ENCODE measurements at regions not wholly inside any gene's neighbourhood (a gene's known extent, or its start where the extent isn't known, plus 50 kb on each side); places are given as distances from the start of the nearest gene placed in this dataset.
"Not testable (repeated sequence)": the region's sequence is repeated elsewhere in the genome, so short reads cannot be mapped to it uniquely, and the experiment has no call there.

DNA sequence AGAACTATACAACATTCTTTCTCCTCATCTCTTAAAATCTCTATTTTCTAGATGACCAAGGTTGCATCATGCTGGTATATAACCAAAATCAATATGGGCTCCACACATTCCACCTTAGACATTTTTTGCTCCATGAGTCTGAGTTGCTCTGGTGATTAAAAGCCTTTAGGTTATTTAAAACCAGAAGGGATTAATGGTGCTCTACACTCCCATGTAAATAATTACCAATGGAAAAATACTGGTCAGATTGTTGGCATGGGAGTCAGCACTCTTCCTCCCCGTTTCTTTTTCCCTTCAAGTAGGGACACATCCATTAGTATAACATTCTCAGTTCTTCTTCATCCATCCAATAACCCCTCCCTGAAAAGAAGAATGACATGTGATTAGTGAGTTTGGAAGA, 747.7 kb downstream of the PCDH17 start:
- DNase-seq: no peak

DNA sequence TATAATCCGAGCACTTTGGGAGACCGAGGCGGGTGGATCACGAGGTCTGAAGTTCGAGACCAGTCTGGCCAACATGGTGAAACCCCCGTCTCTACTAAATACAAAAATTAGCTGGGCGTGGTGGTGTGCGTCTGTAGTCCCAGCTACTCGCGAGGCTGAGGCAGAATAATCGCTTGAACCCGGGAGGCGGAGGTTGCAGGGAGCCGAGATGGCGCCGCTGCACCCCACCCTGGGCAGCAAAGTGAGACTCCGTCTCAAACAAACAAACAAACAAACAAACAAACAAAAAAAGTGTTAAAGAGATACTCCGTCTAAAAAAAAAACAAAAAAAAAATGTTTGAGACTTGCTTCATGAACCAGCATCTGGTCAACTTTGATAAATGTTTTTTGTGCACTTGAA, 753.8 kb downstream of the PCDH17 start:
- not testable (repeated sequence) for DNase-seq

DNA sequence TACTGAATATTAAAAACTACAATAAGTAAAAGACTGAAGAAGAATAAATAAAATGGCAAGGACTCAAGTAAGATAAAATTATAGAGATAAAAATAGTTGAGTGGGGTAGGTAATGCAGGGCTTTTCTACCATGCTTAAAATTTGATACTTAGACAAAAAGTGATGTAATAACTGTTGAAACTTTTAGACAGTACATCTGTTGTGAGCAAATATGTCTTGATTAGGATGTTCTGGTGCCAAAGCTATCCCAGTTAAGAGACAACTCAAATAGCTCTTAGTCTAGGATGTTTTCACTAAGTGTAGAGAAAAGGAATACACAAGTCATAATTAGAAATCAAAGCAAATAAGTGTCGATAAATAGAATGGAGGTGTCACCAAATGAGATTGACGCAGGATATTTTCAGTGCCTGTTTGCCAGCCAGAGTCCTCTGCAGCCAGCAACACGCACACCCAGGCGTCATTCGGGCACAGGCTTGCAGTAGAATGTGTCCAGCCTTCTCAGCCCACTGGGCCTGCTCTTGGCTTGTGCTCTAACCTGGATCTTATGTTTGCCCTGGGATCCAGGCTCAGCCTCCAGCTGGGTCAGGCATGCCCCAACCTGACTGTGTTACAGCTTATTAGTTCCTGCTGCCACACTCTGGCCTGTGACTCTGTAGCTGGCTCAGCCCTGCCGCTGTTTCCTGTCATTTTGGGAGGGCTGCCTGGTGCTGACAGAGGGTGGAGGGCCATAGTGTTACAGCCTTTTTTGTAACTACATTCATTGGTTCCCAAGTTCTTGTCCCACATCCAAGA, 766.2 kb downstream of the PCDH17 start:
- DNase-seq: no peak

GRCh38 chr13:58399263-58399662, 767.7 kb downstream of the PCDH17 start:
- no peak for DNase-seq

GRCh38 chr13:58406545-58406944, 775.0 kb downstream of the PCDH17 start:
- no peak for DNase-seq

- DNase-seq: no peak
Observed at GRCh38 chr13:58429917-58430316, 798.4 kb downstream of the PCDH17 start.

DNA sequence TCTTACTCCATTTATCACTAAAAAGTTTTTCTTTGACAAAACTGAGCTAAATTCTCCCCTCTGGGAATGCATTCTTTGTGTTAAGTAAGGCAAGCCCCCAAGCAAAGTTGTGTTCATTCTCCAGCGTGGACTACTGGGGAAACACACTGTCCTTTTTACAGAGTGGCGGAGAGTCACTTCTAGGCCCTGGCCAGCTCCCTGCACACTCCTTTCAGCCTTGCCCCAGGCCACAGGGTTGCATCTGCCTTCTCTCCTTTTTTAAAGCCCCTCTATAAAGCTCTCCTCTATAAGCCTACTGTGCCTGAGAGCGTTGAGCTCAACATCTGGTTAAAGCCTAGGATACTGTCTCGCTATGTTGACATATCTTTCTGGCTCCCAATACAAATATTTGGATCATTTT, 803.4 kb downstream of the PCDH17 start:
- DNase-seq: no peak

GRCh38 chr13:58437427-58437826, 805.9 kb downstream of the PCDH17 start:
- no peak for DNase-seq

DNA sequence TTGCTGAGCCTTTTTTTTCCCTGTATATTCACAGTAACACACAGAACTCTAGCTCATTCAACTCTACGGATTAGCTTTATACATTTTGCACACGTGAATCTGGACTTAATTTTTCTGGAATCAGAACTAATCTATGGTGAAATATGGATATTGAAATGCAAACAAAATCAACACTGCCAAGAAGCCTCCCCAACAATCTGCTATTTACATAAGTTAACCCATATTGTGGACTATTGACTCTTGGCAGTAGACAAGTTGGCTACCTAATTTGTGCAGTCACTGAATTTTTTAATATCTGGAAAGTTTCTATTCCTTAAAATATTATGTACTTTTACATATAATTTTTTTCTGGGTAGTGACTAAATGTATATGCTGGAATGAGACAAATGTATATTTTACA, 815.4 kb downstream of the PCDH17 start:
- no peak for DNase-seq

DNA sequence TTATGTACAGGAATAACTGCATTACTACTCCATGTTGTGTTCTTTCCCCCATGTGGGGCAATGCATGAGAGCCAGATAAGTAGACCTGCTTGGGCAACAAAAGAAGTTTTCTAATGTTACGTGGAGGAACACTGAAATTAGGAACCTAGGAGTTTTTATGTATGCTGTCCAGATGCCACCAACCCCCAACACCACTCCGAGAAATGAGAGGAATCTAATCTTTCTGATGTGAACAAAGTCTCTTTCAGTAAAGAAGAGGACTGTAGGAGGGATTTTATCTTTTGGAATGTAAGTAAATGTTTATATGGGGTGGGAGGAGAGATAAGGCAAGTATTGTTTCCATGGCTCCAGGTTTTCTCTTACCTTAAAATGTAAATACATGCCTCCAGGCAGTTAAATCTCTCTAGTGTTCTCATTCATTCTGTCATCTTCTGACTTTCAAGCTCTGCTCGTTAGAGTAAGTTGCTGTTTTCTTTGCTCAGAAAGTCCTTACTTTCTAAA, 820.6 kb downstream of the PCDH17 start:
- no peak for DNase-seq

GRCh38 chr13:58455094-58455493, 823.5 kb downstream of the PCDH17 start:
- DNase-seq: no peak

DNA sequence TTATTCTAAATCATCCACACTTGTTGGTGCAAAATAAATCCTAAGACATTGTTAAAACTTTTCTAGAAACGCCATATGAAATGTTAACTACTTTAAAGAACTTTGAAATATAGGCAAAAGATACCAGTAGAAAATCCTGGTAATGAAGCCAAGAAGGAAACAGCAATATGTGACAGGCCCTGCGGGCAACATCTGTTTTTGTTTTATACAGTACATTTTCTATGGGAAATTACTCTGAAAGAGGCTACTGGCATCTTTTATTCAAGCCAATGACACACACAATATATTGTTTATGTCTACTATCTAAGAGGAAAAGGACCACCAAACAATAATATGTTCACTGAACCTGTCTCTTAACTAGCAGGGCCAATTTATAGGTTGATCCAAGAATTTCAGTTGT, 829.7 kb downstream of the PCDH17 start:
- DNase-seq: no peak

GRCh38 chr13:58463841-58464240, 832.3 kb downstream of the PCDH17 start:
- DNase-seq: no peak

DNA sequence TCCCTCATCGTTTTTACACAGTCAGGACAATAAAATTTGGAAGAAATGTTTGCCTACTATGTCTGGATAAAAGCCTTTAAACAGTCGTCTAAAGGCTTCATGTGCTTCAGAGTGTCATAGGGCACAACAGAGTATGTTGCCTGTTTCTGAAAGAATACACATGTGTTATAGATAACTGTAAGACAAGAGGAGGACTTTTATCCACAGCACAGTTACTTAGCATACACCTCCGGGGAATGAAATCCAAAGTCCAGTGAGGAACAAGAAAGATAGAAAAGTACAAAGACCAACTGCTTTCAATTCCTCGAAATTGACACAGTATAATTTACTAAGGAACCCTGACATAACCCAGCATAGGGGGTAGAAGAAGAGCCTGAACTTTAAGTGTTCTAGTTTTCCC, 835.6 kb downstream of the PCDH17 start:
- DNase-seq: no peak

DNA sequence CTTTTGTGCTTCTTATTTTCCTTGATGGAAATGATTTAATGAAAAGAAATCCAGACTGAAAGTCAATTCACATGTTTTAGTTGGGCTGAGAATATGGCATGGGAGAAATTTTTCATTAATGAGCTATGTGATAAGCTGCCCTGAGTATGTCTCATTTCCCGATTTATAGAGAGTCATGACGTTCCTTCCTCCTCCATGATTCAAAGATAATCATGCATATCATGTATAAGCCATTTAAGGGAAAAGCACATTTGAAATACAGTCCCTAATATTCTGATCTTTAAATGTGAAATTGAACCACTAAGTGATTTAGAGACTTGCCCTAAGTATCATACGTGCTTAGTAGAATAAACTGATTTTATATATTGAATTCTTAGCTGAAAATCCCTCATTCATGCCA, 840.9 kb downstream of the PCDH17 start:
- no peak for DNase-seq

DNA sequence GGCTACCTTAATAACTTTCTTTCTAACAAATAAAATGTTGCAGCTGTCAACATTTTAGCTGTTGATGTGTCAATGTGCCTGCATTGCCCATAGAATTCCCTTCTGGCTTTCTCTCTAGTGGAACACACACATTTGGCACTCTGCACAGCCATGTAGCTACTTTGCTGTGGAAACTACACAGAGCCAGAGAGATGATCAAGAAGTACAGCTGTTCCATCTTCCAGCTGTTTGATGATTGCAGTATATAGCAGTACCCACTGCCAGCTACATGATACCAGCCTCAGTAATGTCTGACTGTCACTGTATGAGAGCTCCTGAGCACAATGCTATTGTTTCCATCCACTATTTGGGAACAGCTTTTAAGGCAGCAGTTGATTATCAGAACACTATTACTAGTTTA, 843.0 kb downstream of the PCDH17 start:
- no peak for DNase-seq

DNA sequence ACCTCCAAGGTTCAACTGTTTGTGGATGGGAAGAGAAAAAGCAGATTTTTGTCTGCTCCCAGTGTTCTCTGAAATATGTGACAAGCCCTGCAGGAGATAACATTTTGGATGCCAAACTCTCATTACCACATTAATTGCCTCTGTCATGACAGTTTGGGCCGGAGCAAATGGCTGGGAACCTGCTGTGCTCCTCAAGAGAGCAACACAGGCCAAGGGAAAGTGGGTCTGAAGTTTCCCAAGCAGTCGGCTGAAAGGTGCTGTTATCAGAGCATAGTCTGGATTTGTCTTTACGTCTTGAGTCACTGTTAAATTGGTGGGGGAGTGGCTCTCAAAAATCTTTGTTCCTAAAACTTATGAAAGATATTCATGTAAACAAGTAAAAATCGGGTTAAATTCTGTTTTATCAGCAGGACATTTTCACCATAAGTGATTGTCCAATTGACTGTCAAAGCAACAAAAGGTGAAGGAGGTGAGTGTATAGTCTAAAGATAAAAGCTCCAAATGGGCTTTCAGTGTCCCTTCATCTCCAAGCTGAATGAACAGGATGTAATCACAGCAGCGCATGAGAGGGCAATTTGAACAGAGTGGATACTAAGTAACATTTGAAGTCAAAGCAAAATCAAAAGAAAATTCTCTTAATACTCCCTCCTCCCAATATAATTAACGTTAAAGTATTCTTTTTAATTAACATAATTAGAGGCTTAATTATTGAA, 844.8 kb downstream of the PCDH17 start:
- no peak for DNase-seq

GRCh38 chr13:58478858-58479257, 847.3 kb downstream of the PCDH17 start:
- DNase-seq: no peak

DNA sequence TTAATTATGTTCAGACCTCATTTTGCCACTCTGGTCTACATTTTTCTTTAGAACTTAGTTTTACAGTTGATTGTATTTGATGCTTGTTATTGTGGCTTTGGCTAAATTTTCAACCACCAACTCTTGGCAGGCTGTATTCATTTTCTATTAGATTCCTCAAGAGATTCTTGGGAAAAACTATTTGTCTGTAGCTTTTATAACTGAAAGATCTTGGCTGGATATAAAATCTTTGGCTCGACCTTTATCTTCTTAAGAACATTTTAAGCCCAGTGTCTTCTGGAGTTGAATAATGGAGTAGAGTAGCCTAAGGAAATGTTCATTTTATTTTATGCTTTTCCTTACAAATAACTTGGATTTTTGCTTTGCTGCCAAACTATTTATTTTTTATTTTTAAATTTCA, 848.5 kb downstream of the PCDH17 start:
- no peak for DNase-seq

GRCh38 chr13:58488251-58488650, 856.7 kb downstream of the PCDH17 start:
- no peak for DNase-seq

DNA sequence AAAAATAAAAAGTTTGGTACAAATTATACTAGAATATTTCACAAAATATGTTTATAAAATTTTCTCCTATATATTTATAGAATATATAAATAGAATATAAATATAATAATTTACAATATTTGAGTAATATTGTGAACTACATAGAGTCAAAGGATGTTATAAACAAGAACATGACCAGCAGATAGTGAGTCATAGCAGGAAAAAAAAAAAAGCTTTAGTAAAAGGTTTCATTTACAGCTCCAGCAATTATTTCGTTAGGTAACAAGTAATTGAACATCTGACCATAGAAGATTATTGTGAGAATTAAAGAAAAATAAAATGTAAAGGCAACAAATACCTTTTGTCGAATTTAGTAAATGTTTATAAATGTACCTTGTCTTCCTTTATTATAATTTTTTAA, 864.1 kb downstream of the PCDH17 start:
- DNase-seq: no peak

DNA sequence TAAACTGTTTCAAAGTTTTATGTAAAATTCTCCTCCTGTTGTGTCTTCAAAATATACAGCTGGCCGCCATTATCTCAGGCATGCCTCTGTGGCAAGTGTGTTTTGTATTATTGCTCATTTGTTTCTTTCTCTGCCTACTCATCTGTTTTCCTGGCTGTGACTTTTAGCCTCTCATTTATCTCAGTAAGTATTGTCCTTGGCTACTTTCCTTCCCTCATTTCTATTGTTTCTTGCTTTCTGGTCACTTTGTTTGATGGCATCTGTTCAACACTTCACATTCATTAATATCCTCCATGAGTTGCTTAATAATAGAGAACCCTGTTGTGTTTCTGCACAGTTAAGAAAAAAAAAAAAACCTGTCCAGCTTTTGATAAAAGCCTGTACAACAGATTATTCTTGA, 869.4 kb downstream of the PCDH17 start:
- DNase-seq: no peak

- not testable (repeated sequence) for DNase-seq
Observed at GRCh38 chr13:58504202-58504700, 872.7 kb downstream of the PCDH17 start.

DNA sequence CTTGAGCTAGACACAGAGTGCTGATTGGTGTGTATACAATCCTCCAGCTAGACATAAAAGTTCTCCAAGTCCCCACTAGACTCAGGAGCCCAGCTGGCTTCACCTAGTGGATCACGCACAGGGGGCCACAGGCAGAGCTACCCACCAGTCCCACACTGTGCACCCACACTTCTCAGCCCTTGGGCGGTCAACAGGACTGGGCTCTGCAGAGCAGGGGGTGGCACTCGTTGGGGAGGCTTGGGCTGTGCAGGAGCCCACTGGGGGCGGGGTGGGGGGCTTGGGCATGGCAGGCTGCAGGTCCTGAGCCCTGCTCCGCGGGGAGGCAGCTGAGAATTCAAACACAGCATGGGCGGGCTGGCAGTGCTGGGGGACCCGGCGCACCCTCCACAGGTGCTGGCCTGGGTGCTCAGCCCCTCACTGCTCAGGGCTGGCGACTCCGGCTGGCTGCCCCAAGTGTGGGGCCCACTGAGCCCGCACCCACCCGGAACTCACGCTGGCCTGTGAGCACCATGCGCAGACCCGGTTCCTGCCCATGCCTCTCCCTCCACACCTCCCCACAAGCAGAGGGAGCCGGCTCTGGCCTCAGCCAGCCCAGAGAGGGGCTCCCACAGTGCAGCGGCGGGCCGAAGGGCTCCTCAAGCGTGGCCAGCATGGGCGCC, 873.8 kb downstream of the PCDH17 start:
- not testable (repeated sequence) for DNase-seq
